HT-29 (cell line): ENCODE measurements at regions not wholly inside any gene's neighbourhood (a gene's known extent, or its start where the extent isn't known, plus 50 kb on each side); places are given as distances from the start of the nearest gene placed in this dataset.

ENCODE experiments used
- DNase-seq: peaks from one replicate; pipeline ENCODE4 v3.0.0-alpha.2; 2015; ENCODE audit warnings: low spot score

GRCh38 chr7:81648716-81649115 lies 121.1 kb downstream of the HGF start:
- no peak for DNase-seq

- DNase-seq = no peak
Observed at GRCh38 chr7:81645435-81645834, 124.4 kb downstream of the HGF start.

GRCh38 chr7:81641873-81642272 lies 128.0 kb downstream of the HGF start:
- DNase-seq = no peak

- DNase-seq = no peak
Observed at GRCh38 chr7:81638198-81638597, 131.6 kb downstream of the HGF start.

GRCh38 chr7:81637534-81637933 lies 132.3 kb downstream of the HGF start:
- no peak for DNase-seq

GRCh38 chr7:81632418-81632817 lies 137.4 kb downstream of the HGF start:
- DNase-seq = no peak

- no peak for DNase-seq
Observed at GRCh38 chr7:81630600-81630999, 139.2 kb downstream of the HGF start.

GRCh38 chr7:81629702-81630101 lies 140.1 kb downstream of the HGF start:
- DNase-seq = no peak

- DNase-seq = no peak
Observed at GRCh38 chr7:81628951-81629350, 140.9 kb downstream of the HGF start.

- no peak for DNase-seq
Observed at GRCh38 chr7:81627536-81628287, 142.1 kb downstream of the HGF start.

GRCh38 chr7:81626008-81626407 lies 143.8 kb downstream of the HGF start:
- no peak for DNase-seq

- no peak for DNase-seq
Observed at GRCh38 chr7:81624650-81625631, 144.9 kb downstream of the HGF start.

- no peak for DNase-seq
Observed at GRCh38 chr7:81624021-81624592, 145.7 kb downstream of the HGF start.

GRCh38 chr7:81623251-81623855 lies 146.5 kb downstream of the HGF start:
- DNase-seq = no peak

- no peak for DNase-seq
Observed at GRCh38 chr7:81621893-81622292, 148.0 kb downstream of the HGF start.

GRCh38 chr7:81618396-81619014 lies 151.3 kb downstream of the HGF start:
- peak; percentile 33 for DNase-seq

- no peak for DNase-seq
Observed at GRCh38 chr7:81616951-81617350, 152.9 kb downstream of the HGF start.

GRCh38 chr7:81611805-81612204 lies 158.0 kb downstream of the HGF start:
- no peak for DNase-seq

GRCh38 chr7:81611040-81611439 lies 158.8 kb downstream of the HGF start:
- DNase-seq = no peak

GRCh38 chr7:81608748-81609382 lies 161.0 kb downstream of the HGF start:
- DNase-seq = no peak

- no peak for DNase-seq
Observed at GRCh38 chr7:81607987-81608386, 161.9 kb downstream of the HGF start.
